ENCODE measurements at regions not wholly inside any gene's neighbourhood (a gene's known extent, or its start where the extent isn't known, plus 50 kb on each side); places are given as distances from the start of the nearest gene placed in this dataset.

DNA sequence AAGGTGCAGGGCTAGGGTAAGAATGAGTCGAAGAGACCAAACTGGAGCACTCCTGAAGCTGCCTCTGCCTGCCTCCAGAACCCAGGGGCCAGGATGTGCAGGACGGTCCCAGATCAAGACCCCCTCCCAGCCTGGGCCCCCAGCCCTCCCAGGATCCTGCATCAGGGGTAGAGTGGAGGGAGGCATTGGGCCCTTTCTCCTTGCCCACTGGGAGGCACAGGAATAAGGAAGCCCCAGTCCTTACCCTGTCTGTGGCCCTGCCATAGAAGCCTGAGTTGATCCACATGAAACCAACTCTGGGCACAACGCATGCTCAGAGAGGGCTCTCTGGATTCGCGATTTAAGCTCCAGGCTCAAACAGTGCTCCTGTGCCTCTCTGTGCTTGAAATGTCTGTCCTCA lies 661.8 kb upstream of the B3GAT1 start:
- Histone ChIP-seq H2BK12ac (ENCODE audit: low read depth, low read length) (no peak overlapping the region; the same call in 1 of the 2 replicates), H2AFZ (ENCODE audit: low read length) (no peak overlapping the region), H2BK5ac (ENCODE audit: low read depth, low read length) (no peak overlapping the region), H3K9me3 (ENCODE audit: insufficient read depth in 2 of 2, low read depth in 1 of 2, low read length in 1 of 2) (peaks cover 6 to 23% of the 10 kb centered on the region in 2 experiments), H4K91ac (replicated peaks; ENCODE audit: insufficient read length, low read length) (no peak overlapping the region), H2BK120ac (replicated peaks; ENCODE audit: low read depth, low read length) (no peak overlapping the region), H3K23ac (ENCODE audit: insufficient read length) (no peak overlapping the region), H2AK5ac (ENCODE audit: low read depth, low read length) (no peak overlapping the region), H3K79me2 (ENCODE audit: control insufficient read depth in 1 of 2, insufficient read depth in 2 of 2, low read length in 2 of 2) (no peaks in the 10 kb centered on the region), H3K79me1 (ENCODE audit: low read depth, low read length) (no peaks in the 10 kb centered on the region), H3K14ac (ENCODE audit: insufficient read length) (no peak overlapping the region), H3K4me1 (replicated peaks in 1 of 4; ENCODE audit: control insufficient read depth in 3 of 4, insufficient read depth in 4 of 4, low read length in 3 of 4) (no peaks in the 10 kb centered on the region; a peak in 1 of 7 replicates), H4K20me1 (replicated peaks in 1 of 2; ENCODE audit: control insufficient read depth in 1 of 2, insufficient read depth in 2 of 2, low read length in 2 of 2) (no peaks in the 10 kb centered on the region), H3K27me3 (replicated peaks in 1 of 4; ENCODE audit: control insufficient read depth in 3 of 4, extremely low read depth in 1 of 4, insufficient read depth in 3 of 4, low read length in 3 of 4) (no peaks in the 10 kb centered on the region), H3K4me2 (ENCODE audit: insufficient read depth in 1 of 2, low read depth in 2 of 2, low read length in 2 of 2) (no peak overlapping the region), H4K8ac (ENCODE audit: extremely low read depth, insufficient read depth, low read length) (no peak overlapping the region), H3K9ac (replicated peaks in 1 of 4; ENCODE audit: extremely low read depth in 1 of 4, low read depth in 3 of 4, low read length in 3 of 4) (no peak overlapping the region), H3K4ac (replicated peaks; ENCODE audit: insufficient read length, low read depth, low read length) (no peak overlapping the region), H3K4me3 (ENCODE audit: extremely low read depth in 1 of 4, insufficient read depth in 2 of 4, low read depth in 3 of 4, low read length in 4 of 4) (no peak overlapping the region), H4K5ac (ENCODE audit: insufficient read length, low read depth, low read length) (no peak overlapping the region), H3K56ac (replicated peaks; ENCODE audit: insufficient read length, low read depth, low read length) (no peak overlapping the region), H2BK20ac (ENCODE audit: low read length) (no peak overlapping the region), H3K36me3 (ENCODE audit: control insufficient read depth in 2 of 4, insufficient read depth in 4 of 4, low read length in 3 of 4) (no peaks in the 10 kb centered on the region), H3K27ac (ENCODE audit: low read depth, low read length) (no peak overlapping the region), H2BK15ac (ENCODE audit: low read length) (no peak overlapping the region), H3K18ac (ENCODE audit: extremely low read depth, low read length) (no peak overlapping the region), H3K23me2 (ENCODE audit: low read depth, low read length) (no peaks in the 10 kb centered on the region; the same call in 1 of the 2 replicates)
- POLR2A ChIA-PET (ENCODE audit: partially characterized antibody) = no interaction called here
- TF ChIP-seq RFX5 (IDR thresholded peaks at IDR 0.05; ENCODE audit: borderline replicate concordance, low read depth, low read length) = no peak
- TF ChIP-seq CTBP2 (IDR thresholded peaks at IDR 0.05; ENCODE audit: borderline replicate concordance, insufficient read depth, insufficient read length, low read length) = no peak
- TF ChIP-seq KDM1A (IDR thresholded peaks at IDR 0.05; ENCODE audit: borderline replicate concordance, low read length) = no peak
- no peak for TF ChIP-seq FOSL1 (IDR thresholded peaks at IDR 0.05; ENCODE audit: insufficient read depth, low read depth, low read length)
- no peak for TF ChIP-seq RAD21 (IDR thresholded peaks at IDR 0.05 in 1 of 2, conservative IDR thresholded peaks at IDR 0.05 in 1 of 2; ENCODE audit: low read depth in 2 of 2, low read length in 2 of 2)
- TF ChIP-seq JUN (IDR thresholded peaks at IDR 0.05; ENCODE audit: low read depth, low read length) = no peak
- DNase-seq (ENCODE audit: low read depth in 1 of 2, low spot score in 2 of 2) (no peak), FAIRE-seq (no peak)
- CTCF ChIA-PET (ENCODE audit: partially characterized antibody) = interaction anchor here (0.6 to 4.1 kb wide), 12 partner anchors 30 to 1230 kb away, joined by 3 to 27 read pairs (median 3); no protein-coding TSS in a partner anchor
- 97% methylated on average over 5 of the region's 5 CpGs; no CpG with 5 or more reads in 1 of the 2 experiments for WGBS, 2 experiments (ENCODE audit: extremely low coverage in 1 of 2, insufficient coverage in 1 of 2, insufficient read length in 1 of 2, insufficient replicate concordance in 2 of 2, low coverage in 1 of 2, low lambda C conversion rate in 2 of 2, missing lambda C conversion rate in 1 of 2)
